Right atrium auricular region (tissue), 2 donors: ENCODE measurements at regions not wholly inside any gene's neighbourhood (a gene's known extent, or its start where the extent isn't known, plus 50 kb on each side); places are given as distances from the start of the nearest gene placed in this dataset.

Experiments used
- DNase-seq: peaks from one replicate; pipeline ENCODE4 v3.0.0-alpha.2; 2019; ENCODE audit warnings: low spot score
- H3K27ac ChIP-seq, 2 donors: fragments of 200-600 bp; sonication (generic); 1 replicate in 1 of 2; 2 replicates in 1 of 2; pipeline ENCODE4 v1.5.1; 2016 to 2019
- H3K27me3 ChIP-seq, 2 donors: fragments of 200-600 bp; sonication (generic); one replicate each; pipeline versions ENCODE4 v1.5.1 to v1.6.0; 2017 to 2019
- H3K36me3 ChIP-seq: fragments of 200-600 bp; sonication (generic); one replicate; pipeline ENCODE4 v1.5.1; 2016
- H3K4me1 ChIP-seq, 2 donors: fragments of 200-600 bp; sonication (generic); one replicate each; pipeline versions ENCODE4 v1.5.1 to v1.6.0; 2017 to 2019
- H3K4me3 ChIP-seq, 2 donors: fragments of 200-600 bp; sonication (generic); 1 replicate in 1 of 2; 2 replicates in 1 of 2; pipeline ENCODE4 v1.5.1; 2017 to 2019; ENCODE audit warnings: mild to moderate bottlenecking in 1 of 2, moderate library complexity in 1 of 2
- H3K9me3 ChIP-seq, 2 donors: fragments of 200-600 bp; sonication (generic); one replicate each; pipeline ENCODE4 v1.5.1; 2019
- TF ChIP-seq, protein P1 (sequence below), 2 donors: fragments of 200-600 bp; sonication (generic); IDR thresholded peaks; one replicate each; pipeline ENCODE4 v1.5.1; 2019; ENCODE audit warnings: antibody characterized with exemption in 2 of 2

DNA sequence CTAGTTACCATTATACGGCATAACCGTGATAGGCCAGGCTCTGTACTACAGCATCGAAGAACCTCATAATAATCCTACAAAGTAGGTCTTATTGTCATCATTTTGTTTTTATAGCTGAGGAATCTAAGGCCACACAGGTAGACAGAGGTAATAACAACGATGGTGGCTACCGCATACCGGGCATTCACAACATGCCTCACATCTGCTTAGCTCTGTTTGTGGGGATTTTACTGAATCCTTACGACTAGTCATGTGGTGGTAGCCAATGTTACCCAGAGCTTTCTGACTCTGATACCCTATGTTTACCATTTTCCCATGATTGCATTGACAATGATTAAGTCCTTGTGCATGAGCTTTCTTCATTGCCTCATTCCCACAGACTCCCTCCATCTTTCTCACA is 269.4 kb downstream of the TCF7L2 start:
- DNase-seq = no peak
- TF ChIP-seq, protein P1, sequence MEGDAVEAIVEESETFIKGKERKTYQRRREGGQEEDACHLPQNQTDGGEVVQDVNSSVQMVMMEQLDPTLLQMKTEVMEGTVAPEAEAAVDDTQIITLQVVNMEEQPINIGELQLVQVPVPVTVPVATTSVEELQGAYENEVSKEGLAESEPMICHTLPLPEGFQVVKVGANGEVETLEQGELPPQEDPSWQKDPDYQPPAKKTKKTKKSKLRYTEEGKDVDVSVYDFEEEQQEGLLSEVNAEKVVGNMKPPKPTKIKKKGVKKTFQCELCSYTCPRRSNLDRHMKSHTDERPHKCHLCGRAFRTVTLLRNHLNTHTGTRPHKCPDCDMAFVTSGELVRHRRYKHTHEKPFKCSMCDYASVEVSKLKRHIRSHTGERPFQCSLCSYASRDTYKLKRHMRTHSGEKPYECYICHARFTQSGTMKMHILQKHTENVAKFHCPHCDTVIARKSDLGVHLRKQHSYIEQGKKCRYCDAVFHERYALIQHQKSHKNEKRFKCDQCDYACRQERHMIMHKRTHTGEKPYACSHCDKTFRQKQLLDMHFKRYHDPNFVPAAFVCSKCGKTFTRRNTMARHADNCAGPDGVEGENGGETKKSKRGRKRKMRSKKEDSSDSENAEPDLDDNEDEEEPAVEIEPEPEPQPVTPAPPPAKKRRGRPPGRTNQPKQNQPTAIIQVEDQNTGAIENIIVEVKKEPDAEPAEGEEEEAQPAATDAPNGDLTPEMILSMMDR (IDR thresholded peaks at IDR 0.05) = no peak
- H3K9me3 ChIP-seq = no peaks in the 10 kb centered on the region

DNA sequence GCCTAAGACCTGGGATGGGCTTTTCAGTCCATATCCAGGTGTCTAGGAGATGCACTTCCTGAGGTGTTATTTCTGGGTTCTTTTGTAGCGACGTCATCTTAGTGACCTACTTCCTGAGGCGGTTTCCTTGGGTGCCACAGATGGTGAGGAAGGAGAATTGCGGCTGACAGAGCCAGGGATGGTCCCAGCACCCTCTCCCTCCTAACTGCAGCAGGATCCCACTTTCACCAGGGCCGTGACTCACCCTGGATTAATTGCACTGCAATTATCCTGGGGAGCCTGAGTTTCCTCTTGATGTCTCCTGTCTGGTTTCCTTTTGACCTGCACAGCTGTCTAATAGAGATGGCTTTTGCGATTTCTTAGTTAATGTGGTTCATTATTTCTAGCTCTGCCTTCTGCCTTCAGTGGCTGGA is 271.7 kb downstream of the TCF7L2 start:
- no peak for DNase-seq
- H3K4me3 ChIP-seq = no peak overlapping the region
- no peaks in the 10 kb centered on the region for H3K4me1 ChIP-seq
- no peaks in the 10 kb centered on the region for H3K9me3 ChIP-seq
- TF ChIP-seq, protein P1 (IDR thresholded peaks at IDR 0.05) = no peak
- no peaks in the 10 kb centered on the region for H3K36me3 ChIP-seq
- H3K27me3 ChIP-seq = no peaks in the 10 kb centered on the region
- no peak overlapping the region for H3K27ac ChIP-seq

More for the DNA sequence above, 269.4 kb downstream of the TCF7L2 start:
- Histone ChIP-seq H3K4me3 (no peak overlapping the region), H3K36me3 (no peaks in the 10 kb centered on the region), H3K27ac (no peak overlapping the region), H3K4me1 (no peaks in the 10 kb centered on the region), H3K27me3 (no peaks in the 10 kb centered on the region)

DNA sequence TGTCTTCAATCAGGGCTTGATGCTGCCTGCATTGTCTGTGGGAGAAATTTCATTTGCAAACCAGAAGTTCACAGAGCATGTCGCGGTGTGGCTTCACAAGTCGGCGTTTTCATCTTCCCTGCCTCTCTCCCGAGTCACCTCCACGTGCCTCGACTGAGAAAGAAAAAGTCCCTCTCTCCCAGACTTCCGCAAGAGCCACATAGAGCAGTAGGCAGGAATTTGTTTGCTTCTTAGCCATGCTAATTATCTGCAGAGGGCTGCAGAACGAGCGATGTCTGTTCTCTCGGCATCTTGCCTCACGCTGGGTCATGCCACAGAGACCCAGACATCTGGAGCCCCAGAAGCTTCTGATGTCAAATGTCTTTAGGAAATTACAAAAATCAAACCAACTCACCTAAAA is 272.2 kb downstream of the TCF7L2 start:
- no peaks in the 10 kb centered on the region for H3K27me3 ChIP-seq
- H3K9me3 ChIP-seq = no peaks in the 10 kb centered on the region
- no peak overlapping the region for H3K4me3 ChIP-seq
- TF ChIP-seq, protein P1 (IDR thresholded peaks at IDR 0.05) = no peak
- no peak for DNase-seq
- H3K27ac ChIP-seq = no peak overlapping the region
- no peaks in the 10 kb centered on the region for H3K4me1 ChIP-seq
- H3K36me3 ChIP-seq = no peaks in the 10 kb centered on the region

DNA sequence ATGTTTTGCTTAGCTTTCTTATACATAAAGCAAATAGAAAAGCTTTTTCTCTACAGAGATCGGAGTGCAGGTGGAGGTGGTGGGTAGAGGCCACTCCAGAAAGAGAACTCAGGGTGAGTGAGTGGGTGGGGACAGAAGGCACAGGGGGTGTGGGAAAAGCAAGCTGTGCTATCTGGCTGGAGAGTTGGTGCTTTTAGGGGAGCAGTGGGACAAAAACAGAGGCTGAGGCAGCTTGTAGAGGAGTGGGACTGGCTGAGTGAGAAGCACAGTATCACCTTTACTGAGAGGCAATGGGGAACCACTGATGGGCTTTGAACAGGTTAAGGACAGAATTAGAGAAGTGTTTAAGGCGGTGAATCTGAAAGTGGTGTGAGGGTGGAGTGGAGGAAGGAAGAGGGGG is 275.3 kb downstream of the TCF7L2 start:
- TF ChIP-seq, protein P1 (IDR thresholded peaks at IDR 0.05) = no peak
- Histone ChIP-seq H3K4me3 (no peak overlapping the region), H3K36me3 (no peaks in the 10 kb centered on the region), H3K4me1 (no peaks in the 10 kb centered on the region), H3K27me3 (no peaks in the 10 kb centered on the region), H3K9me3 (no peaks in the 10 kb centered on the region), H3K27ac (no peak overlapping the region)
- DNase-seq = no peak

DNA sequence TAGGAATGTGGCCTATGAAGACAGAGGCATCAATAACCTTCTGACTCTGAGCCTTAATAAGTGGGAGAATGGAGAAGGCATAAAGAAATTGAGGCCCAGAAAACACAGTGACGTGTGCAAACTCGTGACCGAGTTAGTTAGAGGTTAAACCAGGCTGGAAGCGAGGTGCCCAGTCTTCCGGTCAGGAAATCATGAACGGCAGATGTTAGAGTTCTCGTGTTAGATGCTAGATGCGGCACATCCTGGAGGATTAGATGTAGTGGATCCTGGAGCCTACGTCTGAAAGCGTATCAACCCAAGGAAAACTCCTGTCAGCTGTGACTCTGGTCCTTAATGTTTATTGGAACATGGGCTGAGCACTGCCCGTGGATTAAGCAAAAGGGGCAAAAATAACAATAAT is 275.9 kb downstream of the TCF7L2 start:
- Histone ChIP-seq H3K36me3 (no peaks in the 10 kb centered on the region), H3K27ac (no peak overlapping the region), H3K27me3 (no peaks in the 10 kb centered on the region), H3K4me1 (no peaks in the 10 kb centered on the region), H3K4me3 (no peak overlapping the region), H3K9me3 (no peaks in the 10 kb centered on the region)
- TF ChIP-seq, protein P1 (IDR thresholded peaks at IDR 0.05) = no peak
- DNase-seq = no peak

DNA sequence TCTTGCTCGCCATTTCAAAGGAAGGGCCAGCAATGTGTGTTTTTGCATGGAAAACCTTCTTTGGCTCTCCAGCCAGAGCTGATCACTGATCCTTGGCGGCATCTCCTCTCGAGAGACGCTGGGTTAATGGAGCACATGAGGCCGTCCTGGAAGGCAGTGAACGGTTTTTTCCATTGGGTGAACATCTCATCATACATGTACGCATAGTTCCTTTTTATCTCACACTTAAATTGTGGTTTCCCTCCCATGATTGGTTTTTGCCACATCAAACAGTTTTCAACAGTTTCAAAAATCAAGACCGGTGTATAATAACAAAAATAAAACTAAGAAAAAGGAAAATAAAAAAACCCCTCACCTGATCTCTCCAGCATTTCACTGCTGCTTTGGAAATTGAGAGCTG is 276.4 kb downstream of the TCF7L2 start:
- Histone ChIP-seq H3K27ac (no peak overlapping the region), H3K36me3 (no peaks in the 10 kb centered on the region), H3K4me1 (no peaks in the 10 kb centered on the region), H3K27me3 (no peaks in the 10 kb centered on the region), H3K4me3 (no peak overlapping the region), H3K9me3 (no peaks in the 10 kb centered on the region)
- no peak for DNase-seq
- TF ChIP-seq, protein P1 (IDR thresholded peaks at IDR 0.05) = no peak
